BE2C (cell line): ENCODE measurements at regions not wholly inside any gene's neighbourhood (a gene's known extent, or its start where the extent isn't known, plus 50 kb on each side); places are given as distances from the start of the nearest gene placed in this dataset.

Experiments used
- DNase-seq: peaks from one replicate; pipeline ENCODE4 v3.0.0-alpha.2; 2020
- H3K27me3 ChIP-seq: fragments of 250-450 bp; sonication (Bioruptor Pico); 2 replicates; pipeline ENCODE4 v1.5.1; 2020; ENCODE audit warnings: mild to moderate bottlenecking
- H3K36me3 ChIP-seq: fragments of 250-450 bp; sonication (Bioruptor Pico); 2 replicates; pipeline ENCODE4 v1.5.1; 2020; ENCODE audit warnings: mild to moderate bottlenecking
- H3K4me1 ChIP-seq: fragments of 250-450 bp; sonication (Bioruptor Pico); 2 replicates; pipeline ENCODE4 v1.5.1; 2020
- H3K4me3 ChIP-seq: 2 replicates; pipeline ENCODE4 v1.5.1; 2011; ENCODE audit warnings: low read depth, low read length
- H3K9me3 ChIP-seq: fragments of 250-450 bp; sonication (Bioruptor Pico); 2 replicates; pipeline ENCODE4 v1.5.1; 2020
- CTCF ChIP-seq: IDR thresholded peaks from 2 replicates; pipeline ENCODE4 v1.5.1; 2012; ENCODE audit warnings: mild to moderate bottlenecking, low read depth, low read length

DNA sequence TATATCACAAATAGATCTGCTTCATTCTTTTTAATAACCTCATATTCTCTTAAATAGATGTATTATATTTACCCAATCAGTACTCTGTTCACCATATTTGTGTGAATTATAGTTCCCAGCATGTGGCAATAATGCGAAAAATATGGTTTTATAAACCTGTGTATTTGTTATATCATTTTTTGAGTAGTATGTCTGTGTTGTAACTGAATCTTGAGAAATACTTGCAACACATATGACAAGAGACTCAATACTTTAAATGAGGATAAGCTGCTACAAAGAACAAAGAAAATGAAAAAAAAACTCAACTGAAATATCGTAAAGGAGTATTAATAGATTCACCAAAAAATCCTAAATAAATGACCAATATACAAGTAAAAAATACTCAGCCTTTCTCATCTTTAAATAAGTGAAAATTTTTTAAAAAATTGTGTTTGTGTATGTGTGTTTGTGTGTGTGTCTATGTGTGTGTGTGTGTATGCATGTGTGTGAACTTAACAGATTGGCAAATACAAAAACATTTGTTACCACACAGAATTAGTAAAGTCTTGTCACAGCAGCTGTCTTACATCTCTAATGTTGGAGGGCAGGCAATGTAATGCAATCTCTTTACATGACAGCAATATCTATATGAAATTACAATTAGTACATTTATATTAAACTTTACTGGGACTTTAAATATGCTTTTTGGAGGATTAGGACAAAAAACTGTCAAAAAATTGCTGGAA lies 441.9 kb upstream of the MGAT4C start:
- H3K4me1 ChIP-seq, result no peaks in the 10 kb centered on the region
- H3K4me3 ChIP-seq, result no peak overlapping the region
- no peaks in the 10 kb centered on the region for H3K9me3 ChIP-seq
- no peaks in the 10 kb centered on the region for H3K36me3 ChIP-seq
- TF ChIP-seq CTCF, result no peak
- H3K27me3 ChIP-seq, result no peaks in the 10 kb centered on the region
- no peak for DNase-seq

DNA sequence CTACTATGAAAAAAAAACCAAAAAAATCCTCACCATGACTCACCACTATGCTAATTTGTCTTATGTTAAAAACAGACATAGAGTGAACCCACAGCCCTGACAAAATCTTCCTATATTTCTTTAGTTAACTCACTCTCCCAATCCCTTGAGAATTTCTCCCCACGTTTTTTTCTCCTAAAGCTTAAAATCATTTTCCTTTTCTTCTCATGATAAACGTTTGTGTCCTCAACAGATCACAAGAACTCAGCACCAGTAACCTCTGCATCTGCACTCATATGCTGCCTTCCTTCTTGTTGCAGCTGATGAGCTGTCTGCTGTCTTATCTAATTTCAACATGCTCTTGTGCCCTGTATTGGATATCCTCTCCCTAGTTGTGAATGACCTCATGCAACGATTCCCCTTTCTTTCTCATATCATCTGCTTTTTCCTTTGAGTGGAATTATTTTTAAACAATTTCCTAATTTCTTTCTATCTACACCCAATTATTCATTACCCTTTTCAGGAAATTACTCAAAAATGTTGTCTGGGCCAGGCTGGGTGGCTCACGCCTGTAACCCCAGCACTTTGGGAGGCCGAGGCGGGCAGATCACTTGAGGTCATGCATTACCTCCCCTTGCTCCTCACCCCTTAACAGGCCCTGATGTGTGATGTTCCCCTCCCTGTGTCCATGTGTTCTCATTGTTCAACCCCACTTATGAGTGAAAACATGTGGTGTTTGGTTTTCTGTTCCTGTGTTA lies 427.5 kb upstream of the MGAT4C start:
- H3K36me3 ChIP-seq, result no peaks in the 10 kb centered on the region
- H3K9me3 ChIP-seq, result no peaks in the 10 kb centered on the region
- TF ChIP-seq CTCF, result no peak
- H3K4me3 ChIP-seq, result no peak overlapping the region
- H3K4me1 ChIP-seq, result no peaks in the 10 kb centered on the region; the same call in 1 of the 2 replicates
- DNase-seq, result no peak
- no peaks in the 10 kb centered on the region for H3K27me3 ChIP-seq

GRCh38 chr12:86681060-86681459 lies 424.9 kb upstream of the MGAT4C start:
- no peak for TF ChIP-seq CTCF
- no peaks in the 10 kb centered on the region for H3K36me3 ChIP-seq
- no peaks in the 10 kb centered on the region for H3K9me3 ChIP-seq
- no peaks in the 10 kb centered on the region for H3K27me3 ChIP-seq
- DNase-seq, result no peak
- H3K4me3 ChIP-seq, result no peak overlapping the region
- H3K4me1 ChIP-seq, result peaks cover 4% of the 10 kb centered on the region

GRCh38 chr12:86675197-86675596 lies 419.0 kb upstream of the MGAT4C start:
- Histone ChIP-seq H3K9me3 (no peaks in the 10 kb centered on the region), H3K4me1 (peaks cover 9% of the 10 kb centered on the region), H3K27me3 (no peaks in the 10 kb centered on the region), H3K4me3 (no peak overlapping the region), H3K36me3 (no peaks in the 10 kb centered on the region)
- TF ChIP-seq CTCF, result no peak
- peak; percentile 68 for DNase-seq

DNA sequence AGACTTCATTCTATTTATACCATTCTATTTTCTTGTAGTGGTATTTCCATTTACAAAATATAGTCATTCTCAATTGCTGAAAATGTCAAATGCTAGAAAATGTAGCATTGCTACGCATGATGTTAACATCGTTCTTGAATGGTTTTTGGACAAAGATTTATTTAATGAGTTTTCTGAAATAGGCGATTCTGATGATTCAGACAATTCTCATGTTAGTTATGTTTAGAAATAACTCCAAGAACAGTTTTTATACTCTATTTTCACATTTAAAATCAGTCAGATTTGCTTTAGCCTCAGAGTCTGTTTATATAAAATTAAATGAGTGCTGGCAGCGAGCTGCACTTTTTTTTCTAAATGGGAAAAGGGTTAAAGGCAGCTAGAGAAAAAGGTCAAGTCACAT lies 414.8 kb upstream of the MGAT4C start:
- peaks cover 4% of the 10 kb centered on the region; the same call in 1 of the 2 replicates for H3K4me1 ChIP-seq
- H3K27me3 ChIP-seq, result no peaks in the 10 kb centered on the region
- no peaks in the 10 kb centered on the region for H3K9me3 ChIP-seq
- no peaks in the 10 kb centered on the region for H3K36me3 ChIP-seq
- no peak for TF ChIP-seq CTCF
- DNase-seq, result no peak
- H3K4me3 ChIP-seq, result no peak overlapping the region

GRCh38 chr12:86669010-86669409 lies 412.8 kb upstream of the MGAT4C start:
- Histone ChIP-seq H3K27me3 (no peaks in the 10 kb centered on the region), H3K4me1 (no peaks in the 10 kb centered on the region), H3K9me3 (no peaks in the 10 kb centered on the region), H3K36me3 (no peaks in the 10 kb centered on the region), H3K4me3 (no peak overlapping the region)
- no peak for DNase-seq
- TF ChIP-seq CTCF, result no peak
